SU-DHL-6 (cell line): ENCODE measurements at regions not wholly inside any gene's neighbourhood (a gene's known extent, or its start where the extent isn't known, plus 50 kb on each side); places are given as distances from the start of the nearest gene placed in this dataset.

Source experiments
- H2AFZ ChIP-seq: fragments of 200-600 bp; sonication (generic); 2 replicates; pipeline ENCODE4 v1.6.1; 2014; ENCODE audit warnings: low read depth, mild to moderate bottlenecking, moderate library complexity, mixed read lengths, antibody characterized with exemption, low read length; ENCODE audit not compliant: severe bottlenecking
- H3F3A ChIP-seq: fragments of 200-600 bp; shearing (Covaris generic); 2 replicates; pipeline ENCODE4 v1.6.0; 2016; ENCODE audit warnings: antibody characterized with exemption, mild to moderate bottlenecking; ENCODE audit not compliant: insufficient read depth
- H3K27ac ChIP-seq: fragments of 200-600 bp; sonication (generic); 2 replicates; pipeline ENCODE4 v1.5.1; 2016; ENCODE audit warnings: low read depth, mild to moderate bottlenecking, low read length, moderate library complexity, mixed read lengths
- H3K27me3 ChIP-seq: fragments of 200-600 bp; sonication (generic), shearing (Covaris generic); 2 replicates; pipeline ENCODE4 v1.6.0; 2014; ENCODE audit warnings: mild to moderate bottlenecking, low read length
- H3K36me3 ChIP-seq: fragments of 200-600 bp; sonication (generic); 2 replicates; pipeline ENCODE4 v1.6.1; 2014; ENCODE audit warnings: mild to moderate bottlenecking, low read length, mixed read lengths
- H3K4me2 ChIP-seq: fragments of 300-600, 200-600 bp; shearing (Covaris generic), sonication (generic); 2 replicates; pipeline ENCODE4 v1.6.0; 2014; ENCODE audit warnings: low read length, low read depth, mild to moderate bottlenecking; ENCODE audit not compliant: poor library complexity, severe bottlenecking
- H3K4me3 ChIP-seq: fragments of 200-600 bp; sonication (generic); 2 replicates; pipeline ENCODE4 v1.5.1; 2014; ENCODE audit warnings: antibody characterized with exemption, low read length, mild to moderate bottlenecking, mixed read lengths; ENCODE audit not compliant: insufficient read depth, poor library complexity, severe bottlenecking
- H3K79me2 ChIP-seq: fragments of 200-600 bp; sonication (generic); 2 replicates; pipeline ENCODE4 v1.6.1; 2014; ENCODE audit warnings: mild to moderate bottlenecking, low read length, moderate library complexity; ENCODE audit not compliant: insufficient read depth
- H3K9ac ChIP-seq: fragments of 200-600 bp; sonication (generic); 2 replicates; pipeline ENCODE4 v1.7.0; 2014; ENCODE audit warnings: mild to moderate bottlenecking, low read length
- H3K9me2 ChIP-seq: fragments of 200-600 bp; sonication (generic); replicated peaks from 2 replicates; pipeline ENCODE4 v1.6.1; 2014; ENCODE audit warnings: low read length; ENCODE audit not compliant: insufficient read depth
- H3K9me3 ChIP-seq: fragments of 200-600 bp; sonication (generic); 2 replicates; pipeline ENCODE4 v1.6.1; 2014; ENCODE audit warnings: low read length, mixed read lengths; ENCODE audit not compliant: insufficient read depth
- H4K20me1 ChIP-seq: fragments of 200-600 bp; sonication (generic); 2 replicates; pipeline ENCODE4 v1.6.1; 2014; ENCODE audit warnings: low read depth, mild to moderate bottlenecking, antibody characterized with exemption, low read length, moderate library complexity, mixed read lengths
- CTCF ChIP-seq: fragments of 200-600 bp; sonication (generic); IDR thresholded peaks from one replicate; pipeline ENCODE4 v1.5.1; 2017; ENCODE audit warnings: antibody characterized with exemption, mild to moderate bottlenecking, low read length, moderate library complexity; ENCODE audit not compliant: insufficient read depth, poor library complexity, severe bottlenecking
- EZH2phosphoT487 ChIP-seq: fragments of 200-600 bp; sonication (generic), shearing (Covaris generic); conservative IDR thresholded peaks from 2 replicates; pipeline ENCODE4 v1.6.1; 2018; ENCODE audit warnings: mild to moderate bottlenecking, antibody characterized with exemption, low read length, moderate library complexity, mixed read lengths

GRCh38 chr4:131370846-131371245 is 1778.2 kb upstream of the PCDH10 start:
- no peak overlapping the region for H3K4me2 ChIP-seq
- no peaks in the 10 kb centered on the region for H4K20me1 ChIP-seq
- H3K27ac ChIP-seq = no peak overlapping the region
- H3K4me3 ChIP-seq = no peak overlapping the region
- H3K36me3 ChIP-seq = no peaks in the 10 kb centered on the region
- H3K27me3 ChIP-seq = no peaks in the 10 kb centered on the region
- no peaks in the 10 kb centered on the region for H3K79me2 ChIP-seq
- no peaks in the 10 kb centered on the region for H3F3A ChIP-seq
- no peak overlapping the region for H2AFZ ChIP-seq
- H3K9me2 ChIP-seq = no peaks in the 10 kb centered on the region
- no peak for TF ChIP-seq EZH2phosphoT487
- no peak for TF ChIP-seq CTCF
- H3K9me3 ChIP-seq = no peaks in the 10 kb centered on the region
- no peak overlapping the region for H3K9ac ChIP-seq

GRCh38 chr4:131381055-131381454 is 1768.0 kb upstream of the PCDH10 start:
- Histone ChIP-seq H3K27ac (no peak overlapping the region), H3K4me2 (no peak overlapping the region), H3K9ac (no peak overlapping the region), H4K20me1 (no peaks in the 10 kb centered on the region), H3K36me3 (no peaks in the 10 kb centered on the region), H3K9me3 (no peaks in the 10 kb centered on the region), H3K27me3 (no peaks in the 10 kb centered on the region), H3K4me3 (no peak overlapping the region), H2AFZ (no peak overlapping the region), H3F3A (no peaks in the 10 kb centered on the region), H3K9me2 (no peaks in the 10 kb centered on the region), H3K79me2 (no peaks in the 10 kb centered on the region)
- TF ChIP-seq CTCF (no peak), EZH2phosphoT487 (no peak)

GRCh38 chr4:131382839-131383238 is 1766.3 kb upstream of the PCDH10 start:
- Histone ChIP-seq H3K27ac (no peak overlapping the region), H3K27me3 (no peaks in the 10 kb centered on the region), H3K9me2 (no peaks in the 10 kb centered on the region), H3K4me3 (no peak overlapping the region), H3F3A (no peaks in the 10 kb centered on the region), H4K20me1 (no peaks in the 10 kb centered on the region), H3K9ac (no peak overlapping the region), H2AFZ (no peak overlapping the region), H3K36me3 (no peaks in the 10 kb centered on the region), H3K79me2 (no peaks in the 10 kb centered on the region), H3K9me3 (no peaks in the 10 kb centered on the region), H3K4me2 (no peak overlapping the region)
- no peak for TF ChIP-seq CTCF

GRCh38 chr4:131388277-131388676 is 1760.8 kb upstream of the PCDH10 start:
- no peak overlapping the region for H3K4me2 ChIP-seq
- H4K20me1 ChIP-seq = no peaks in the 10 kb centered on the region
- H3K36me3 ChIP-seq = no peaks in the 10 kb centered on the region
- H3F3A ChIP-seq = no peaks in the 10 kb centered on the region
- no peaks in the 10 kb centered on the region for H3K79me2 ChIP-seq
- H2AFZ ChIP-seq = no peak overlapping the region
- H3K4me3 ChIP-seq = no peak overlapping the region
- TF ChIP-seq EZH2phosphoT487 (no peak), CTCF (no peak)
- no peaks in the 10 kb centered on the region for H3K9me2 ChIP-seq
- no peaks in the 10 kb centered on the region for H3K9me3 ChIP-seq
- no peaks in the 10 kb centered on the region for H3K27me3 ChIP-seq
- no peak overlapping the region for H3K9ac ChIP-seq
- no peak overlapping the region for H3K27ac ChIP-seq
